ENCODE measurements at regions not wholly inside any gene's neighbourhood (a gene's known extent, or its start where the extent isn't known, plus 50 kb on each side); places are given as distances from the start of the nearest gene placed in this dataset.
"Not testable (repeated sequence)": the region's sequence is repeated elsewhere in the genome, so short reads cannot be mapped to it uniquely, and the experiment has no call there.

GRCh38 chr9:42656789-42657188, 473.3 kb downstream of the SPATA31A6 start:
- H3K27me3 Mint-ChIP-seq (ENCODE audit: low read depth); intact Hi-C loops (cut with micrococcal nuclease); H3K9me3 Mint-ChIP-seq; H3K27ac Mint-ChIP-seq; H3K36me3 Mint-ChIP-seq (ENCODE audit: low read depth); DNase-seq (ENCODE audit: low spot score); H3K4me3 Mint-ChIP-seq (ENCODE audit: low read depth); H3K4me1 Mint-ChIP-seq (ENCODE audit: low read depth): not testable (repeated sequence)

GRCh38 chr9:42657496-42657895, 474.0 kb downstream of the SPATA31A6 start:
- H3K27ac Mint-ChIP-seq; H3K36me3 Mint-ChIP-seq (ENCODE audit: low read depth); H3K4me3 Mint-ChIP-seq (ENCODE audit: low read depth); intact Hi-C loops (cut with micrococcal nuclease); H3K27me3 Mint-ChIP-seq (ENCODE audit: low read depth); H3K9me3 Mint-ChIP-seq; DNase-seq (ENCODE audit: low spot score); H3K4me1 Mint-ChIP-seq (ENCODE audit: low read depth): not testable (repeated sequence)

GRCh38 chr9:42697146-42697545, 513.7 kb downstream of the SPATA31A6 start:
- H3K27ac Mint-ChIP-seq; intact Hi-C loops (cut with micrococcal nuclease); DNase-seq (ENCODE audit: low spot score); H3K9me3 Mint-ChIP-seq; H3K36me3 Mint-ChIP-seq (ENCODE audit: low read depth); H3K4me1 Mint-ChIP-seq (ENCODE audit: low read depth); H3K27me3 Mint-ChIP-seq (ENCODE audit: low read depth); H3K4me3 Mint-ChIP-seq (ENCODE audit: low read depth): not testable (repeated sequence)

- H3K36me3 Mint-ChIP-seq (ENCODE audit: low read depth); DNase-seq (ENCODE audit: low spot score); H3K4me1 Mint-ChIP-seq (ENCODE audit: low read depth); H3K9me3 Mint-ChIP-seq; H3K27ac Mint-ChIP-seq; H3K4me3 Mint-ChIP-seq (ENCODE audit: low read depth); H3K27me3 Mint-ChIP-seq (ENCODE audit: low read depth); intact Hi-C loops (cut with micrococcal nuclease): not testable (repeated sequence)
Measured at GRCh38 chr9:42702890-42703289, 519.4 kb downstream of the SPATA31A6 start.

- H3K36me3 Mint-ChIP-seq (ENCODE audit: low read depth); H3K27me3 Mint-ChIP-seq (ENCODE audit: low read depth); H3K27ac Mint-ChIP-seq; intact Hi-C loops (cut with micrococcal nuclease); H3K9me3 Mint-ChIP-seq; H3K4me1 Mint-ChIP-seq (ENCODE audit: low read depth): not testable (repeated sequence)
- H3K4me3 Mint-ChIP-seq (ENCODE audit: low read depth), result peak overlapping the region; percentile 54
- DNase-seq (ENCODE audit: low spot score), result peak; percentile 9
Measured at GRCh38 chr9:42724841-42725835, 541.7 kb downstream of the SPATA31A6 start.

- H3K27ac Mint-ChIP-seq; H3K36me3 Mint-ChIP-seq (ENCODE audit: low read depth); H3K27me3 Mint-ChIP-seq (ENCODE audit: low read depth); H3K4me3 Mint-ChIP-seq (ENCODE audit: low read depth); intact Hi-C loops (cut with micrococcal nuclease); H3K9me3 Mint-ChIP-seq; H3K4me1 Mint-ChIP-seq (ENCODE audit: low read depth): not testable (repeated sequence)
- DNase-seq (ENCODE audit: low spot score), result peak; percentile 49
Measured at GRCh38 chr9:42743030-42743814, 559.8 kb downstream of the SPATA31A6 start.

GRCh38 chr9:42757251-42757650, 573.8 kb downstream of the SPATA31A6 start:
- DNase-seq (ENCODE audit: low spot score); H3K9me3 Mint-ChIP-seq; H3K4me1 Mint-ChIP-seq (ENCODE audit: low read depth); H3K4me3 Mint-ChIP-seq (ENCODE audit: low read depth); H3K27ac Mint-ChIP-seq; H3K27me3 Mint-ChIP-seq (ENCODE audit: low read depth); H3K36me3 Mint-ChIP-seq (ENCODE audit: low read depth); intact Hi-C loops (cut with micrococcal nuclease): not testable (repeated sequence)

- intact Hi-C loops (cut with micrococcal nuclease), result not testable (repeated sequence)
Measured at GRCh38 chr9:42759320-42759719, 575.9 kb downstream of the SPATA31A6 start.

GRCh38 chr9:42782201-42782600, 598.7 kb downstream of the SPATA31A6 start:
- intact Hi-C loops (cut with micrococcal nuclease); H3K27ac Mint-ChIP-seq; DNase-seq (ENCODE audit: low spot score); H3K9me3 Mint-ChIP-seq; H3K27me3 Mint-ChIP-seq (ENCODE audit: low read depth); H3K36me3 Mint-ChIP-seq (ENCODE audit: low read depth); H3K4me3 Mint-ChIP-seq (ENCODE audit: low read depth); H3K4me1 Mint-ChIP-seq (ENCODE audit: low read depth): not testable (repeated sequence)

More at GRCh38 chr9:42759320-42759719, 575.9 kb downstream of the SPATA31A6 start:
- H3K4me3 Mint-ChIP-seq (ENCODE audit: low read depth); H3K9me3 Mint-ChIP-seq; DNase-seq (ENCODE audit: low spot score); H3K36me3 Mint-ChIP-seq (ENCODE audit: low read depth); H3K27ac Mint-ChIP-seq; H3K4me1 Mint-ChIP-seq (ENCODE audit: low read depth); H3K27me3 Mint-ChIP-seq (ENCODE audit: low read depth): not testable (repeated sequence)

- intact Hi-C loops (cut with micrococcal nuclease); H3K9me3 Mint-ChIP-seq; H3K36me3 Mint-ChIP-seq (ENCODE audit: low read depth); H3K27ac Mint-ChIP-seq; H3K4me1 Mint-ChIP-seq (ENCODE audit: low read depth); H3K4me3 Mint-ChIP-seq (ENCODE audit: low read depth); H3K27me3 Mint-ChIP-seq (ENCODE audit: low read depth); DNase-seq (ENCODE audit: low spot score): not testable (repeated sequence)
Measured at GRCh38 chr9:42792725-42793124, 609.3 kb downstream of the SPATA31A6 start.

GRCh38 chr9:42798571-42798970, 615.1 kb downstream of the SPATA31A6 start:
- H3K4me3 Mint-ChIP-seq (ENCODE audit: low read depth); DNase-seq (ENCODE audit: low spot score); H3K27me3 Mint-ChIP-seq (ENCODE audit: low read depth); H3K27ac Mint-ChIP-seq; H3K9me3 Mint-ChIP-seq; H3K4me1 Mint-ChIP-seq (ENCODE audit: low read depth); H3K36me3 Mint-ChIP-seq (ENCODE audit: low read depth); intact Hi-C loops (cut with micrococcal nuclease): not testable (repeated sequence)

GRCh38 chr9:42802716-42803115, 619.3 kb downstream of the SPATA31A6 start:
- intact Hi-C loops (cut with micrococcal nuclease); H3K27me3 Mint-ChIP-seq (ENCODE audit: low read depth); H3K4me1 Mint-ChIP-seq (ENCODE audit: low read depth); H3K4me3 Mint-ChIP-seq (ENCODE audit: low read depth); H3K9me3 Mint-ChIP-seq; H3K27ac Mint-ChIP-seq; H3K36me3 Mint-ChIP-seq (ENCODE audit: low read depth); DNase-seq (ENCODE audit: low spot score): not testable (repeated sequence)

GRCh38 chr9:42806674-42807073, 623.2 kb downstream of the SPATA31A6 start:
- H3K36me3 Mint-ChIP-seq (ENCODE audit: low read depth); intact Hi-C loops (cut with micrococcal nuclease); H3K27ac Mint-ChIP-seq; H3K4me1 Mint-ChIP-seq (ENCODE audit: low read depth); H3K4me3 Mint-ChIP-seq (ENCODE audit: low read depth); H3K27me3 Mint-ChIP-seq (ENCODE audit: low read depth); H3K9me3 Mint-ChIP-seq; DNase-seq (ENCODE audit: low spot score): not testable (repeated sequence)

All from activated T-helper 2 cell treated with anti-CD3 and anti-CD28 coated beads, Interferon-gamma antibody, Interleukin-2, Interleukin-4, amounts not matched to agents 10 μg/mL and 5 μg/mL and 100 μg/mL, durations not matched to agents 14 hours and 24 hours and 36 hours (primary cell).